HG03565 (cell line): ENCODE measurements at regions not wholly inside any gene's neighbourhood (a gene's known extent, or its start where the extent isn't known, plus 50 kb on each side); places are given as distances from the start of the nearest gene placed in this dataset.
"Not testable (repeated sequence)": the region's sequence is repeated elsewhere in the genome, so short reads cannot be mapped to it uniquely, and the experiment has no call there.

ENCODE experiments used
- ATAC-seq: cut with Tn5 transposase; IDR thresholded peaks from one replicate; pipeline ENCODE4 v1.9.1; 2021; ENCODE audit warnings: mild to moderate bottlenecking, moderate library complexity; ENCODE audit not compliant: unreplicated experiment

DNA sequence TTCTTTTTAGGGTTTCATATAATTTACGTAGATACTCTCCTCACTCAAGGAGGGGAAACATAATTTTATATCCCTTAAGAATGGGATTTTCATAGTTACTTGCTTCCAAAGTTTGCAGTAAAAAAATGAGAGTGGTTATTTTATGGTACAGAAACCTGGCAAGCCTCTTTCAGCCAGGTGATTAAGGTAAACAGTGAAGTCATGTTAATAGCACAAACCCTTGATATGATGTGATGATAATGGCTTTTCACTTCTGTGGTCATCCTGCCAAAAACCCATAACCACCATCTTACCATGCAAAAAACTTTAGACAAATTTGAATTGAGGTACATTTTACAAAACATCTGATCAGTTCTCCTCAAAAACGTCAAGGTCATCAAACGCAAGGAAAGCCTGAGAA is 517.8 kb downstream of the SLITRK5 start:
- no peak for ATAC-seq

DNA sequence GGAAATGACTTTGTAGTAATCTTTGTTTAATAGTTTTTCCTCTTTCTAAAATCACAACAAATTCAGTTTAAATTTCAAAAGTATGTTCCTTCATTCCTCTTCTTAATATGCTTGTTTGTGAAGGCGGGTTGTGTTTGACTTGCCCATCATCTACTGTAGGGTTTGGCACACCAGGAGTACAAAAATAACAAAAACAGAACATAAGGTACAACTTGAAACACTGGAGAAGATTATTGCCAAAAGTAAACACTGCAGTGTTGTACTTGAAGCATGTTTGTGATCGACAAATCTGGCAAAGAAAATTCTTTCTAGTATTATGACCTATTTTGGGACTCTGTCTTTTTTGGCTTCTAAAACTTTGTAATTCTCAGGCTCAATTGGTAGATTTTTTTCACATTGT is 518.6 kb downstream of the SLITRK5 start:
- ATAC-seq: no peak

GRCh38 chr13:88196106-88196505 is 524.9 kb downstream of the SLITRK5 start:
- ATAC-seq: no peak

- no peak for ATAC-seq
Measured at GRCh38 chr13:88217372-88217771, 546.2 kb downstream of the SLITRK5 start.

- no peak for ATAC-seq
Measured at GRCh38 chr13:88217883-88218282, 546.7 kb downstream of the SLITRK5 start.

DNA sequence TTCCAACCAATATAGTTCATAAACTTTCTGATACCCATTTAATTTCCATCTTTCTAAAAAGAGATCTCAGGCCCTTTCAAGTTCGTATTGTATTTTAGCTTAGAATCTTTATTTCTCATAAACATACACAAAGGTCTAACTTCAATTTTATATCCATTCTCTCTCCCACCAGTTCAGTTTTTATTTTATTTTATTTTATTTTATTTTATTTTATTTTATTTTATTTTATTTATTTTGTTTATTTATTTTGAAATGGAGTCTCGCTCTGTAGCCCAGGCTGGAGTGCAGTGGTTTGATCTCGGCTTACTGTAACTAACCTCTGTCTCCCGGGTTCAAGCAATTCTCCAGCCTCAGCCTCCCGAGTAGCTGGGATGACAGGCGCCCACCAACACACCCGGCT is 552.8 kb downstream of the SLITRK5 start:
- ATAC-seq: no peak

- ATAC-seq: no peak
Measured at GRCh38 chr13:88235441-88235840, 564.3 kb downstream of the SLITRK5 start.

- ATAC-seq: no peak
Measured at GRCh38 chr13:88246239-88246638, 575.1 kb downstream of the SLITRK5 start.

GRCh38 chr13:88248393-88248792 is 577.2 kb downstream of the SLITRK5 start:
- ATAC-seq: no peak

DNA sequence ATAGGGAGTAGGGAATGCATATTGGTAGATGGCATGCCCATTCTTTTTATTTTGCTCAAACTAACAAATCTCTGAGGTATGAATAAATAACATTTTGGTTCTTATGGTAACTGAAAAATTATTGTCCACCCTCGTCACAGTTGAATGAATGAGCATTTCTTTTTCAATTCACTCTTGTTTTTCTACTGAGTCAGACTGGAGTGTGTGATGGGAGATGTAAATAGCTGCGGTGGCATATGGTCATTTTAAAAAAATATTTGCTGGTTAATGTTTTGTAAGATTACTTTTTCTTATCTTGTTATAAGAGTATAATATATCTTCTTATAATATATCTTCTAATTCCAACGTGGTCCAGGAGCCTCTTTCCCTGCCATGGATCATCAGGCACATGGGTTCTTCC is 586.5 kb downstream of the SLITRK5 start:
- no peak for ATAC-seq

DNA sequence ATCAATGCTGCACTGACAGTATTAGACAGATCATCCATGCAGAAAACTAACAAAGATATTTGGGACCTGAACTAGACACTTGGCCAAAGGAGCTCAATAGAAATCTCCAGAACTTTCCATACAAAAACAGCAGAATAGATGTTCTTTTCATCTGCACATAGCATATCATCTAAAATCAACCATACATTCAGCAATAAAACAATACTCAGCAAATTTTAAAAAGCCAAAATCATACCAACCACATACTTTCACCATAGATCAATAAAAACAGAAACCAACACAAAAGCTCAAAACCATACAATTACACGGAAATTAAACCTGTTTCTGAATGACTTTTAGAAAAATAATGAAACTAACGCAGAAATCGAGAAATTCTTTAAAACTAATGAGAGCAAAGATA is 592.6 kb downstream of the SLITRK5 start:
- no peak for ATAC-seq

- ATAC-seq: no peak
Measured at GRCh38 chr13:88281841-88282240, 610.7 kb downstream of the SLITRK5 start.

DNA sequence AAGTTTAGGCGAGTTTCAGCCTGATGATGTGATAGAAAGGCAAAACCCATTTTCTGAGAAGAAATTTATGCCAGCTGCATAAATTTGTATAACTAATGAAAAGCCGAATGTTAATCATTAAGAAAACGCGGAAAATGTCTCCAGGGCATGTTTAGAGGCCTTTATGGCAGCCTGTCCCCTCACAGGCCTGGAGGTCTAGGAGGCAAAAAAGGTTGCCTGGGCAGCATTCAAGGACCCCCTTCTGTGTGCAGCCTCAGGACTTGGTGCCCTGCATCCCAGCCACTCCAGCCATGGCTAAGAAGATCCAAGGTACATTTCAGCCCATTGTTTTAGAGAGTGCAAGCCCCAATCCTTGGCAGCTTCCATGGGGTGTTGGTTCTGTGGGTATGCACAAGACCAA is 614.2 kb downstream of the SLITRK5 start:
- ATAC-seq: no peak

GRCh38 chr13:88288326-88288725 is 617.2 kb downstream of the SLITRK5 start:
- ATAC-seq: no peak

DNA sequence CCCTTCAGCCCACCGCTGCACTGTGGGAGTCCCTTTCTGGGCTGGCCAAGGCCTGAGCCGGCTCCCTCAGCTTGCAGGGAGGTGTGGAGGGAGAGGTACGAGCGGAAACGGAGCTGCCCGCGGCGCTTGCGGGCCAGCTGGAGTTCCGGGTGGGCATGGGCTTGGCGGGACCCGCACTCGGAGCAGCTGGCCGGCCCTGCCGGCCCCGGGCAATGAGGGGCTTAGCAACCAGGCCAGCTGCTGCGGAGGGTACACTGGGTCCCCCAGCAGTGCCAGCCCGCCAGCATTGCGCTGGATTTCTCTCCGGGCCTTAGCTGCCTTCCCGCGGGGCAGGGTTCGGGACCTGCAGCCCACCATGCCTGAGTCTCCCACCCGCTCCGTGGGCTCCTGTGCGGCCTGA is 620.6 kb downstream of the SLITRK5 start:
- ATAC-seq: not testable (repeated sequence)

DNA sequence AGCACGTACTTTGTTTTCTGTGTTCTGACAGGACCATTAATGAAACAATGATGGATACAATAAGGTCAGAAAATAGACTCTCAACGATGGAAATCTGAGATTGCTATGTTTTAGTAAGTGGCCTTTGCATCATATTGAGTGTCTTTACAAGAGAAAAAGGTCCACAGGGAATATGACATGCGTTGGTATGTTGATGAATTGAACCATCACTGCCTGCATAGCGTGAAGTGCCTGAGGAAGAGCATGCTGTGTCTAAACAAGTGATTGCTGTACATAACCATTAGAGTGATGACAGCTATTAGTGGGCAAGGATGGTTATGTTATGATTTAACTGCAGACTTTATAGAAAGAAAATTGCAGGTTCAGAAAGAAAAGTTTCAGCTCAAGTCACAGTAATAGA is 623.2 kb downstream of the SLITRK5 start:
- no peak for ATAC-seq

GRCh38 chr13:88303157-88303556 is 632.0 kb downstream of the SLITRK5 start:
- ATAC-seq: no peak

GRCh38 chr13:88303605-88304004 is 632.4 kb downstream of the SLITRK5 start:
- ATAC-seq: no peak

- no peak for ATAC-seq
Measured at GRCh38 chr13:88314496-88314895, 643.3 kb downstream of the SLITRK5 start.

DNA sequence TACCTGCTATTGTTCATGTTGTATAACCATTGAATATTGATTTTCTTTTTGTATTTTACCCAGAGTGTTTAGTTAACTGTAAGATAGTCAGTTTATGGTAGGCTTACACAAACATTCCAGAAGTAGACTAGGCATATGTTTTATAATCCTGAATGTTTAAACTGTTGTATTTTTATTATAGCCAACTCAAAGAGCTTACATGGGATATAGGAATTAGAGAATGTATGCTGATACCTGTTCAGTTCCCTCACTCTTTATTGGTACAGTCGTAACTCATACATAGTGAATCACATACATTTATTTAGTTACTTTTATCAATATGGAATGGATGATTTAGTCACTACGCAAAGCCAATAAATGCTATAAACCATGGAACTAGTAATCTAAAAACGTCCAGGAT is 657.9 kb downstream of the SLITRK5 start:
- ATAC-seq: no peak

DNA sequence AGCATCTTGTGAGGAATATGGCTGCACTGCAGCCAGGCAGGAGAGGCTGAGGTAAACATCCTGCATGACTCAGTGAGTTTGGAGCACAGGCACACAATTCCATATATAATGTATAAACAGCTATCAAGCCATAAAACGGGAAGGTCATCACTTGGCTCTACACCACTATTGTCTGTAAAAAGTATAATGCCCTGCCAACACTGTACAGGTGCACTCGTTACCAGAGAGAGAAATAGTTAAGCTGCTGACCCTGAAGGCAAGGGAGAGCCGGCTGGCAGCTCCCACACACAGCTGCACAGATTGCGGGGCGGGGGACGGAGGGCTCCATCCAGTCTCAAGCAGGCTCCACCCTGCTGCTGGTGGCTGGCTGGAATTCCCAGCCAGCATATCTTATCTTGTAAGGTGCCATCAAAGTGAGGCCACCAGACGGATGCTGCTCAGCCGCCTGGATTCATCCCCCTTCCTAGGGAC is 668.1 kb downstream of the SLITRK5 start:
- ATAC-seq: no peak

- ATAC-seq: no peak
Measured at GRCh38 chr13:88345171-88345847, 674.1 kb downstream of the SLITRK5 start.

GRCh38 chr13:88360761-88361160 is 689.6 kb downstream of the SLITRK5 start:
- no peak for ATAC-seq
